HuH-7.5 (cell line): ENCODE measurements at regions not wholly inside any gene's neighbourhood (a gene's known extent, or its start where the extent isn't known, plus 50 kb on each side); places are given as distances from the start of the nearest gene placed in this dataset.
"Not testable (repeated sequence)": the region's sequence is repeated elsewhere in the genome, so short reads cannot be mapped to it uniquely, and the experiment has no call there.

Source experiments
- DNase-seq: peaks from one replicate; pipeline ENCODE4 v3.0.0; 2011; ENCODE audit warnings: low spot score

GRCh38 chr2:58436872-58437271, 195.7 kb upstream of the FANCL start:
- DNase-seq = no peak

DNA sequence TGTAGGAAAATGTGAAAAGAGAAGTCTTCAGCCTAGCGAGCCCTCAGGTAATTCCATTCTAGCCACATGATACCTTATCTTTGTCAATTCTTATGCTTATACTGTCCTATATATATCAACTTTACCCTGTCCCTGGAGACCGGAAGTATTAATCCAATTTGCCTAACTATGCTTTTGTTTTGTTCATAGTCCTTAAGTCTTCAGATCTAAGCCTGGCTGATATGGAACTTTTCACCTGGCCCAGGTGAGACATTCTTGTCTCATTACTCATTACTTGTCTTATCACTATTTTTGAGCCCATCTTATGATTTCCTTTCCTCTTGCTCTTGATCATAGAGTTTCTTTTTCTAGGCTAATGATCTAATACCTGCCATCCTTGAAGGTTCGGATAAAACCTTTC, 194.1 kb upstream of the FANCL start:
- DNase-seq = no peak

DNA sequence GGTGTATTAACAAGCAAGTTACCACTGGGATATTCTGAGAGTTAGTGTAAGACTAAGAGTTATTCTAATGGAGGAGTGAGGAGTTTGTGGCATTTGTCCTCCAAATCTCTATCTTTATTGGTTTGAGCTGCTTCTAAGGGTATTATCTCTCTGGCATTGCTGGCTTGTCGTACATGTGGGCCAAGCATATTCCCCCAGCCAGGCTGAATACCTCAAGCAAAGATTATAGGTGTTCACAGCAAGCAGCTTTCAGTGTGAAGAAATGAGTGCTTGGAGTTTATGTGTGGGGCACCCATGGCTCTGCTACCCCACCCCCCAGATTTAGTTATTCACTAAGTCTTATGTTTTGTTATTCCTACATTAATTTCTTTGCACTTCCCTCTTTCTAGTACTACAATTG, 193.6 kb upstream of the FANCL start:
- DNase-seq = no peak

GRCh38 chr2:58432491-58433170, 191.5 kb upstream of the FANCL start:
- DNase-seq = no peak

GRCh38 chr2:58429014-58429875, 188.1 kb upstream of the FANCL start:
- no peak for DNase-seq

- DNase-seq = peak; percentile 51
These were observed 187.2 kb upstream of the FANCL start for GRCh38 chr2:58428096-58429013.

DNA sequence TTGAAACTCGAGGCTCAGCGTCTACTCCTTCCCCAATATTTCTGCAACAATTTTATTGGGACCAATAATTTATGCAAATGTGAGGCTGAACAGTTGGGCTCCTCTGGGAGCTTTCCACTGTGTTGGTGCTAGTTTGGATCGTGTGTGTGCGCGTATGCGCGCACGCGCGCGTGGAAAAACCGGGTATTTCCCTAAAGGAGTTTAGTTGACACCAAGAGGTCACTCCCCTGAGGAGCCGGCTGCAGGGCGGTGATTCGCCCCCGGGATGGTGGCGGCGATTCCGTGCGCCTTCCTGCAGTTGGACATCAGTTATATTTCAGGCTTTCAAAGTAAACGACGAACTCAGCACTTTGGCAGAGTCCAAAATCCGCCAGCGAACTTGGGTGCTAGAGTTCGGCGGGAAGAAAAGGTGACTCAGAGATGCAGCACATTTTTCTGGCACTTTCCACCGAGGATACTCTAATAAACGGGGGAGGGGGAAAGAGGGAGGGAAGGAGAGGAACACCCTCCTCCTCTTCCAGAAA, 186.5 kb upstream of the FANCL start:
- DNase-seq = peak; percentile 11

DNA sequence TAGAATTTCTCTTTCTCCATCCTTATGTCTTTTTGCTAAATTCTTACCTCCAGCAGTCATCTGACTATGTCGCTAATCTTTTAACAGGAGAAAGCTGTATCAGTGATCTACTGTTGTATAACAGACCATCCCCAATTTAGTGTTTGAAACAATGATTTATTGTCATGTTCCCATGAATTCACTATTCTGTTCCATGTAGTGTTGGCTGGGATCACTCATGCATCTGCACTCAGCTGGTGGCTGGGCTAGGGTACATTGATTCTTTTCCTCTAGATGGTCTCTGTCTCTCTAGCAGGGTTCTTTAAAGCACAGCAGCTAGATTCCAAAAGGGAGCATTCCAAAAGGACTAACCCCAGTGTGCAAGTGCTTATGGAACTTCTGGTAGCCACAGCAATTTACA, 184.2 kb upstream of the FANCL start:
- DNase-seq = no peak

DNA sequence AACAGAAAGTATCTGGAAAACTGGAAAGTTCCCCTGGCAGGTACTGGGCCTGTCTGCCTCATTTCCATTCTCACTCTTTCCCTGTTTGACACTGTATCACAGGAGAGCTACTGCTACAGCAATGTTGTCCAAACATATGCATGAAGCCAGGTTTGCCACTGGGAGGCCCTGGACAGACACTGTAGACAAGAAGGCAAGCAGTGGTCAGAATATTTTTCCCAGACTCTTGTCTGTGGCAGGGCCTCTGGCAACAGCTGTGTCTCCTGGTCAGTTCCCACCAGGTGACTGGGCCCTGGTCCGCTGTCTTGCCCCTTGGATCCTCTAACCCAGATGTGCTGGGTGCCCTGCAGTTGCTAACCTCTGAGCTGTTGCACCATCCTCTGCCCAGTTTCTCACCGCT, 178.9 kb upstream of the FANCL start:
- DNase-seq = no peak

GRCh38 chr2:58416696-58417095, 175.6 kb upstream of the FANCL start:
- no peak for DNase-seq

- DNase-seq = no peak
These were observed 173.4 kb upstream of the FANCL start for GRCh38 chr2:58414506-58414905.

- no peak for DNase-seq
These were observed 169.4 kb upstream of the FANCL start for GRCh38 chr2:58410549-58410948.

- DNase-seq = no peak
These were observed 166.4 kb upstream of the FANCL start for GRCh38 chr2:58407487-58407886.

GRCh38 chr2:58405341-58405740, 164.2 kb upstream of the FANCL start:
- DNase-seq = no peak

GRCh38 chr2:58401936-58402335, 160.8 kb upstream of the FANCL start:
- DNase-seq = no peak

- DNase-seq = no peak
These were observed 157.3 kb upstream of the FANCL start for GRCh38 chr2:58398406-58398805.

DNA sequence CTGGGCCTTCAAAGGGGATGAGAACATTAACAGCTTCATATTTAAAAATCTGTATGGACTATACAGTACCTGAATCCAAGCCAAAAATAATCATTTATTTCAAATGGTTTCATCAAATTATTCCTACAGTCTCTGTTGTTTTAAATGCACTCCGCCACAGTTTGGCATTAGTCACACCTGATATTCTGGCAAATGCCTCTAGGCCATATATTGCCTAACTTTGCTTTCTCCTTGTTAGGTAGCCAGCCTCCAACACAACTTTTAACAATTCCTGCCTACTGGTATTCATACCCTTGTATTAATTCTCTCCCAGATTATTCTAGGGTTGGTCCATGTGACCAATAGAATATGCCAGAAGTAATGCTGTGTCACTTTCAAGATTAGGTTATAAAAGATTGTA, 146.6 kb upstream of the FANCL start:
- DNase-seq = no peak

GRCh38 chr2:58386904-58387303, 145.8 kb upstream of the FANCL start:
- DNase-seq = not testable (repeated sequence)

- no peak for DNase-seq
These were observed 137.0 kb upstream of the FANCL start for GRCh38 chr2:58378152-58378551.

DNA sequence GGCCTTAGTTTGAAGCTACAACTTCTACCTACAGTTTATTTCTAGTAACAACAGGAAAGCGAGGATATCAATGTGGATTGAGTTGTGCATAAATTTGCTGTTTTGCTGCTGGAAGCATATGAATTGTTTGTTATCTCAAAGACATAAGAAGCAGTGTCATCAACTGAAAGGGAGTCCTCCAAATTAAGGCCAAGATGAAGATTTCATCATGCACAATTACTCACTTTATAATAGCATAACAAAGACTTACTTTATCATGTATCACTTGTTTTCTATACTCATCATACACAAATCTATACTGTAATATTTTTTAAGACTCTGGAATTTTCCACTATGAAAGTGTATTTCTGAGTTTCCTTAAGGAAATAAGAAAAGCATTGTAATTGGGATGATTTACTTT, 136.1 kb upstream of the FANCL start:
- no peak for DNase-seq

DNA sequence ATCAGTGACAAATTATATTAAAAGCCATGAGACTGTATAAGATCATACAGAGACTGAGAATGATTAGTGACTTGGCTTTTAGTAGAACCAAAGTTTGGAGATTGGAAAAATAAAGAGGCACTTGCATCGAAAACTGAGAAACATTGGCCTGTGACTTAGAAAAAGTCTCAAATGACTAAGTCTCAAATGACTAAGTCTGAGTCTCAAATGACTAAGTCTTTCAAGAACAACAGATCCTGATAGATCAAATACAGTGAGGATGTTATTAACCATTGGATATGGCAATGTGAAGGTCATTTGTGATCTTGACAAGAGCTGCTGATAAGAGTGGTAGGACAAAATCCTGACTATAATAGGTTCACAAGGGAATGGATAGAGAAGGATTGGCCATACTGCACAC, 135.5 kb upstream of the FANCL start:
- DNase-seq = no peak

GRCh38 chr2:58369594-58369993, 128.5 kb upstream of the FANCL start:
- DNase-seq = no peak
